Muscle layer of colon (tissue), 2 donors: ENCODE measurements at regions not wholly inside any gene's neighbourhood (a gene's known extent, or its start where the extent isn't known, plus 50 kb on each side); places are given as distances from the start of the nearest gene placed in this dataset.

Experiments
- H3K27ac ChIP-seq: one replicate; pipeline ENCODE4 v1.7.0; 2013; ENCODE audit warnings: low read depth, mild to moderate bottlenecking, low read length, moderate library complexity
- H3K27me3 ChIP-seq, 2 donors: one replicate each; pipeline ENCODE4 v1.7.0; 2013; ENCODE audit warnings: low read length in 2 of 2, mild to moderate bottlenecking in 2 of 2; ENCODE audit not compliant: insufficient read depth in 2 of 2, control insufficient read depth in 1 of 2
- H3K36me3 ChIP-seq: one replicate; pipeline ENCODE4 v1.7.0; 2013; ENCODE audit warnings: mild to moderate bottlenecking, low read length; ENCODE audit not compliant: insufficient read depth
- H3K4me1 ChIP-seq: one replicate; pipeline ENCODE4 v1.7.0; 2013; ENCODE audit warnings: mild to moderate bottlenecking, low read length; ENCODE audit not compliant: insufficient read depth
- H3K4me3 ChIP-seq, 2 donors: one replicate each; pipeline ENCODE4 v1.7.0; 2013; ENCODE audit warnings: low read length in 2 of 2, low read depth in 1 of 2, mild to moderate bottlenecking in 1 of 2, moderate library complexity in 1 of 2
- H3K9ac ChIP-seq: one replicate; pipeline ENCODE4 v1.7.0; 2013; ENCODE audit warnings: low read length
- H3K9me3 ChIP-seq: one replicate; pipeline ENCODE4 v1.7.0; 2013; ENCODE audit warnings: mild to moderate bottlenecking, low read length
- donor health status: abdominal sarcoma.
- donor health status: Adenocarcinoma of cecum.

GRCh38 chr9:31243386-31243785 is 1141.1 kb upstream of the ACO1 start:
- Histone ChIP-seq H3K27ac (no peak overlapping the region), H3K9ac (no peak overlapping the region), H3K9me3 (no peaks in the 10 kb centered on the region)

GRCh38 chr9:31248156-31248555 is 1136.3 kb upstream of the ACO1 start:
- H3K9ac ChIP-seq, result no peak overlapping the region
- H3K27me3 ChIP-seq, result no peaks in the 10 kb centered on the region
- H3K36me3 ChIP-seq, result no peaks in the 10 kb centered on the region
- no peaks in the 10 kb centered on the region for H3K9me3 ChIP-seq
- H3K4me1 ChIP-seq, result no peaks in the 10 kb centered on the region
- H3K4me3 ChIP-seq, result no peak overlapping the region
- H3K27ac ChIP-seq, result no peak overlapping the region

More at GRCh38 chr9:31243386-31243785, 1141.1 kb upstream of the ACO1 start:
- Histone ChIP-seq H3K27me3 (no peaks in the 10 kb centered on the region), H3K4me1 (no peaks in the 10 kb centered on the region), H3K4me3 (no peak overlapping the region), H3K36me3 (no peaks in the 10 kb centered on the region)

GRCh38 chr9:31251386-31251785 is 1133.1 kb upstream of the ACO1 start:
- Histone ChIP-seq H3K36me3 (no peaks in the 10 kb centered on the region), H3K27me3 (no peaks in the 10 kb centered on the region), H3K9ac (no peak overlapping the region), H3K9me3 (no peaks in the 10 kb centered on the region), H3K4me1 (no peaks in the 10 kb centered on the region), H3K27ac (no peak overlapping the region), H3K4me3 (no peak overlapping the region)

GRCh38 chr9:31253800-31254762 is 1130.4 kb upstream of the ACO1 start:
- no peaks in the 10 kb centered on the region for H3K36me3 ChIP-seq
- H3K27me3 ChIP-seq, result no peaks in the 10 kb centered on the region
- H3K4me3 ChIP-seq, result no peak overlapping the region
- no peaks in the 10 kb centered on the region for H3K9me3 ChIP-seq
- H3K4me1 ChIP-seq, result no peaks in the 10 kb centered on the region
- no peak overlapping the region for H3K9ac ChIP-seq
- no peak overlapping the region for H3K27ac ChIP-seq

GRCh38 chr9:31255211-31255610 is 1129.2 kb upstream of the ACO1 start:
- no peaks in the 10 kb centered on the region for H3K9me3 ChIP-seq
- no peak overlapping the region for H3K4me3 ChIP-seq
- no peaks in the 10 kb centered on the region for H3K27me3 ChIP-seq
- H3K9ac ChIP-seq, result no peak overlapping the region
- H3K36me3 ChIP-seq, result no peaks in the 10 kb centered on the region
- no peaks in the 10 kb centered on the region for H3K4me1 ChIP-seq
- no peak overlapping the region for H3K27ac ChIP-seq

- Histone ChIP-seq H3K9ac (no peak overlapping the region), H3K27ac (no peak overlapping the region), H3K9me3 (no peaks in the 10 kb centered on the region), H3K4me3 (no peak overlapping the region), H3K4me1 (no peaks in the 10 kb centered on the region), H3K36me3 (no peaks in the 10 kb centered on the region), H3K27me3 (no peaks in the 10 kb centered on the region)
Observed at GRCh38 chr9:31259824-31260223, 1124.6 kb upstream of the ACO1 start.

GRCh38 chr9:31272456-31273295 is 1111.8 kb upstream of the ACO1 start:
- no peaks in the 10 kb centered on the region for H3K36me3 ChIP-seq
- H3K27ac ChIP-seq, result no peak overlapping the region
- no peak overlapping the region for H3K4me3 ChIP-seq
- no peaks in the 10 kb centered on the region for H3K9me3 ChIP-seq
- no peak overlapping the region for H3K9ac ChIP-seq
- no peaks in the 10 kb centered on the region for H3K4me1 ChIP-seq
- H3K27me3 ChIP-seq, result no peaks in the 10 kb centered on the region

- Histone ChIP-seq H3K4me3 (no peak overlapping the region), H3K27ac (no peak overlapping the region), H3K9me3 (no peaks in the 10 kb centered on the region), H3K27me3 (no peaks in the 10 kb centered on the region), H3K9ac (no peak overlapping the region), H3K4me1 (no peaks in the 10 kb centered on the region), H3K36me3 (no peaks in the 10 kb centered on the region)
Observed at GRCh38 chr9:31275419-31275818, 1109.0 kb upstream of the ACO1 start.

GRCh38 chr9:31290731-31291130 is 1093.7 kb upstream of the ACO1 start:
- no peaks in the 10 kb centered on the region for H3K27me3 ChIP-seq
- H3K4me3 ChIP-seq, result no peak overlapping the region
- H3K9me3 ChIP-seq, result no peaks in the 10 kb centered on the region
- H3K4me1 ChIP-seq, result no peaks in the 10 kb centered on the region
- no peak overlapping the region for H3K9ac ChIP-seq
- H3K36me3 ChIP-seq, result no peaks in the 10 kb centered on the region
- no peak overlapping the region for H3K27ac ChIP-seq

GRCh38 chr9:31302620-31303418 is 1081.6 kb upstream of the ACO1 start:
- Histone ChIP-seq H3K9ac (no peak overlapping the region), H3K36me3 (no peaks in the 10 kb centered on the region), H3K4me1 (no peaks in the 10 kb centered on the region), H3K27ac (no peak overlapping the region), H3K27me3 (no peaks in the 10 kb centered on the region), H3K9me3 (no peaks in the 10 kb centered on the region), H3K4me3 (no peak overlapping the region)

GRCh38 chr9:31304576-31304975 is 1079.9 kb upstream of the ACO1 start:
- no peak overlapping the region for H3K9ac ChIP-seq
- no peaks in the 10 kb centered on the region for H3K27me3 ChIP-seq
- no peaks in the 10 kb centered on the region for H3K36me3 ChIP-seq
- no peak overlapping the region for H3K4me3 ChIP-seq
- no peaks in the 10 kb centered on the region for H3K4me1 ChIP-seq
- H3K9me3 ChIP-seq, result no peaks in the 10 kb centered on the region
- no peak overlapping the region for H3K27ac ChIP-seq
